Lung (tissue), 11 donors: ENCODE measurements at regions not wholly inside any gene's neighbourhood (a gene's known extent, or its start where the extent isn't known, plus 50 kb on each side); places are given as distances from the start of the nearest gene placed in this dataset.

Source experiments
- ATAC-seq: fragments of 200-7000 bp; cut with Tn5 transposase; one replicate; pipeline ENCODE4 v1.9.1; 2020; ENCODE audit warnings: moderate number of reproducible peaks; ENCODE audit not compliant: insufficient read depth, low FRiP score
- DNase-seq, 3 donors: peaks; one replicate each; pipeline ENCODE4 v3.0.0-alpha.2; 2013 to 2017
- H3K27ac ChIP-seq, 2 donors: one replicate each; pipeline ENCODE4 v1.5.1; 2013; ENCODE audit warnings: mild to moderate bottlenecking in 2 of 2, moderate library complexity in 2 of 2, control low read depth in 1 of 2, inconsistent platforms in 1 of 2, low read depth in 1 of 2, low read length in 1 of 2
- H3K27me3 ChIP-seq, 3 donors: one replicate each; pipeline ENCODE4 v1.5.1; 2013; ENCODE audit warnings: low read length in 2 of 3; ENCODE audit not compliant: control insufficient read depth in 3 of 3, insufficient read depth in 3 of 3
- H3K36me3 ChIP-seq, 4 donors: one replicate each; pipeline ENCODE4 v1.5.1; 2013; ENCODE audit warnings: low read length in 4 of 4, mild to moderate bottlenecking in 1 of 4, moderate library complexity in 1 of 4; ENCODE audit not compliant: control insufficient read depth in 4 of 4, insufficient read depth in 4 of 4
- H3K4me1 ChIP-seq, 5 donors: one replicate each; pipeline ENCODE4 v1.5.1; 2013; ENCODE audit warnings: low read length in 5 of 5, mild to moderate bottlenecking in 2 of 5, moderate library complexity in 1 of 5; ENCODE audit not compliant: control insufficient read depth in 5 of 5, insufficient read depth in 5 of 5
- H3K4me3 ChIP-seq: one replicate; pipeline ENCODE4 v1.5.1; 2013; ENCODE audit warnings: mild to moderate bottlenecking, control low read depth, moderate library complexity
- H3K9ac ChIP-seq, 2 donors: one replicate each; pipeline ENCODE4 v1.5.1; 2013; ENCODE audit warnings: low read length in 2 of 2, control low read depth in 1 of 2; ENCODE audit not compliant: insufficient read depth in 1 of 2
- H3K9me3 ChIP-seq, 4 donors: one replicate each; pipeline ENCODE4 v1.5.1; 2013; ENCODE audit warnings: low read length in 3 of 4, mild to moderate bottlenecking in 1 of 4, moderate library complexity in 1 of 4; ENCODE audit not compliant: control insufficient read depth in 4 of 4, insufficient read depth in 3 of 4
- WGBS, 2 donors: extraction: QIAGEN DNeasy Blood & Tissue Kit; methylation state at CpG; one replicate each; pipeline ENCODE4 v1.1.7; 2013; 5-methylcytosine and 5-hydroxymethylcytosine counted together
- TF ChIP-seq, protein P1 (sequence below): IDR thresholded peaks from 2 replicates; pipeline ENCODE4 v1.5.1; 2012; ENCODE audit warnings: mild to moderate bottlenecking; ENCODE audit errors: control extremely low read depth, extremely low read depth
- donor health status: control.
- donor health status: control.
- donor health status: Bipolar disorder and iron deficiency.
- donor health status: healthy.
- donor health status: DM: yes; HTN: yes; CAD: no.

DNA sequence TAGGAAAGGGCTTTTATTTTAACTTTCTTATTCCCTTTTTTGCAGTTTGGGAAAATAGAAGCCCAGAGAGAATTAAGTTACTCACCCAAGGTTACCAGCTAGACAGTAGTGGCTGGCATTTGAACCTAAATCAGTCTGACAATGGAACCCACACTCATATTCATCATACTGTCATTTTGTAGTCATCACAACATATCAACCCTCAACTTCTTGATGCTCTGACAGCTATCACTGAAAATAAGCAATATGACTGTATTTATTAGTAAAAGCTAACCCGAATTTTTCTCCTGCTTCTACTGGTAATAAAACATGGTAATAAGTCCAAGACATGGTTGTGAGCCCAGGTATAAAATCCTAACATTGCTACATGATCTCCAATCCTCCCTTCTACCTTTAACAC lies 585.8 kb upstream of the UBE2E2 start:
- DNase-seq (no peak), ATAC-seq (no peak)
- H3K4me3 ChIP-seq: no peak overlapping the region
- no peaks in the 10 kb centered on the region for H3K9me3 ChIP-seq
- TF ChIP-seq, protein P1, sequence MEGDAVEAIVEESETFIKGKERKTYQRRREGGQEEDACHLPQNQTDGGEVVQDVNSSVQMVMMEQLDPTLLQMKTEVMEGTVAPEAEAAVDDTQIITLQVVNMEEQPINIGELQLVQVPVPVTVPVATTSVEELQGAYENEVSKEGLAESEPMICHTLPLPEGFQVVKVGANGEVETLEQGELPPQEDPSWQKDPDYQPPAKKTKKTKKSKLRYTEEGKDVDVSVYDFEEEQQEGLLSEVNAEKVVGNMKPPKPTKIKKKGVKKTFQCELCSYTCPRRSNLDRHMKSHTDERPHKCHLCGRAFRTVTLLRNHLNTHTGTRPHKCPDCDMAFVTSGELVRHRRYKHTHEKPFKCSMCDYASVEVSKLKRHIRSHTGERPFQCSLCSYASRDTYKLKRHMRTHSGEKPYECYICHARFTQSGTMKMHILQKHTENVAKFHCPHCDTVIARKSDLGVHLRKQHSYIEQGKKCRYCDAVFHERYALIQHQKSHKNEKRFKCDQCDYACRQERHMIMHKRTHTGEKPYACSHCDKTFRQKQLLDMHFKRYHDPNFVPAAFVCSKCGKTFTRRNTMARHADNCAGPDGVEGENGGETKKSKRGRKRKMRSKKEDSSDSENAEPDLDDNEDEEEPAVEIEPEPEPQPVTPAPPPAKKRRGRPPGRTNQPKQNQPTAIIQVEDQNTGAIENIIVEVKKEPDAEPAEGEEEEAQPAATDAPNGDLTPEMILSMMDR: no peak
- no peak overlapping the region for H3K27ac ChIP-seq
- H3K27me3 ChIP-seq: no peaks in the 10 kb centered on the region
- H3K9ac ChIP-seq: no peak overlapping the region
- 40 to 66% methylated on average over 1 of the region's 1 CpG for WGBS, 2 donors
- peaks cover 0 to 7% (median 0%) of the 10 kb centered on the region in 5 donors for H3K4me1 ChIP-seq
- H3K36me3 ChIP-seq: no peaks in the 10 kb centered on the region

DNA sequence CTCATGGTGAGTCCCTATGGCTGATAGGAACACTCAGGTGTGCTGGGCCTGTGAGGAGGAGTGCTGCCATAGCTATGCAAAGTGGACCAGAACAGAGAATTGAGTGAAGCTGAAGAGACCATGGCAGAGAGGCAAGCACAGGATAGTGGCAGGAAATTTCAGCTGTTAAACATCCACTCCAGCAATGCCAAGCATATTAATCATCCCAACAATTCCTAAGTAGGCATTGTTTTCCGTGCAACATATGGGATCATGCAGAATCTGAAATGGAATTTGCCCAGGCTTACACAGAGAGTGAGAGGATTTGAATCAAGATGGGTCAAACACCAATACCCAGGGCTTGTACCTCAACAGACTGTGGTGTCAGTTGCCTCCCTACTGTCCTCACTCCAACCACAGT lies 582.6 kb upstream of the UBE2E2 start:
- TF ChIP-seq, protein P1: no peak
- ATAC-seq: no peak
- H3K9me3 ChIP-seq: peaks cover 0 to 4% (median 0%) of the 10 kb centered on the region in 4 donors
- H3K4me3 ChIP-seq: no peak overlapping the region
- H3K9ac ChIP-seq: no peak overlapping the region
- WGBS, 2 donors: 72 to 90% methylated on average over 1 of the region's 1 CpG
- no peak overlapping the region for H3K27ac ChIP-seq
- no peaks in the 10 kb centered on the region for H3K36me3 ChIP-seq
- no peaks in the 10 kb centered on the region for H3K27me3 ChIP-seq
- no peaks in the 10 kb centered on the region for H3K4me1 ChIP-seq
- DNase-seq: no peak

DNA sequence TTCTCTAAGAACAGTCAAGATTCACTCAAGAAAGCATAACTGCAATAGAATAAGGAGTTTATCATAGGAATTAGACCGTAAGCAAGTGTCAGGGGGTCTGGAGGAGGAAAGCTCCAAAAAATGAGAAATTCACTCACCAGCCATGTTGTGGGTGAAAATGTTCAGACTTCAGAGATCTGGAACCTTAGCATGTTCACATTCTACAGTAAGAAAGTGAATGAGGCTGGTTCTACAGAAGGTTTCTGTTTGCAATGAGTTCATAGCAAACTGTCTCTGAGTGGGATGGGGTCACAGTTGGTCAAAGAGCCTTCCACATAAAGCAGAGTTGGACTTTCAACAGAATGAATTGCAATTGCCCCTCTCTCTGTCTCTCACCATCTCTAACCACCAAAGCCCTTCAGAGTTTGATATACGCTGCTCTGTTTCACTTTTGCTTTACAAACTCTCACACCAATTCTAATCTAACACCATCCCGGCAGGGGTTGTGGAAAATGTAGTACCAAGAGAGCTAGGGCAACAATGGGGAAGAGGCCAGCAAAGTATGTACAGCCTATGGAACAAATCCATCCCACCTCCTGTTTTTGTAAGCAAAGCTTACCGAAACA lies 581.8 kb upstream of the UBE2E2 start:
- TF ChIP-seq, protein P1: no peak
- Histone ChIP-seq H3K36me3 (no peaks in the 10 kb centered on the region), H3K9ac (no peak overlapping the region), H3K27me3 (no peaks in the 10 kb centered on the region), H3K4me3 (no peak overlapping the region), H3K27ac (no peak overlapping the region), H3K4me1 (no peaks in the 10 kb centered on the region), H3K9me3 (peaks cover 0 to 4% (median 1%) of the 10 kb centered on the region in 4 donors)
- DNase-seq: no peak
- 90 to 92% methylated on average over 4 of the region's 4 CpGs for WGBS, 2 donors
- ATAC-seq: no peak

DNA sequence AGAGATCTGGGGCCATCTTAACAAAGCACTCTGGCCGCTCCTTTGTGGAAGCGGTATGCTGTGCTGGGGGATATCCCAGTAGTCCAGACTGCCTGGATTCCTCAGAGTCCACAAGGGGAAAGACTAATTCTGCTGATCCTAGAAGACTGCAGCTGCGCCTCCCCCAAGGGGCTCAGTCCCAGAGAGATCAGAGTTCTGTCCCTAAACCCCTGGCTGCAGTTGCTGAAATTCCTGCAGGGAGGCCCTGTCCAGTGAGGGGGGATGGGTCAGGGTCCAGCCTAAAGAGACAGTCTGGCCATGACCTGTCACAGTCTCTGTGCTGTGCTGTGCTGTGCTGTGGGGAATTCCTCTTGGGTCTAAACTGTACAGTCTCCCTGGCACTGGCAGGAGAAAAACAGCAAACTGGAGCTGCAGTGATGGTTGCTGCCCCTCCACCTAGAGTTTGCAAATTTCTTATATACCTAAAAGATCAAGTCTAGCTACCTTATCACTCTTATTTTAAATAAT lies 575.1 kb upstream of the UBE2E2 start:
- TF ChIP-seq, protein P1: no peak
- no peak for ATAC-seq
- Histone ChIP-seq H3K27ac (no peak overlapping the region), H3K36me3 (no peaks in the 10 kb centered on the region), H3K9ac (no peak overlapping the region), H3K4me1 (no peaks in the 10 kb centered on the region), H3K9me3 (peaks cover 0 to 6% (median under 1%) of the 10 kb centered on the region in 4 donors), H3K4me3 (no peak overlapping the region), H3K27me3 (no peaks in the 10 kb centered on the region)
- WGBS, 2 donors: 93 to 98% methylated on average over 3 of the region's 3 CpGs
- DNase-seq: no peak
